ENCODE measurements at regions not wholly inside any gene's neighbourhood (a gene's known extent, or its start where the extent isn't known, plus 50 kb on each side); places are given as distances from the start of the nearest gene placed in this dataset.

DNA sequence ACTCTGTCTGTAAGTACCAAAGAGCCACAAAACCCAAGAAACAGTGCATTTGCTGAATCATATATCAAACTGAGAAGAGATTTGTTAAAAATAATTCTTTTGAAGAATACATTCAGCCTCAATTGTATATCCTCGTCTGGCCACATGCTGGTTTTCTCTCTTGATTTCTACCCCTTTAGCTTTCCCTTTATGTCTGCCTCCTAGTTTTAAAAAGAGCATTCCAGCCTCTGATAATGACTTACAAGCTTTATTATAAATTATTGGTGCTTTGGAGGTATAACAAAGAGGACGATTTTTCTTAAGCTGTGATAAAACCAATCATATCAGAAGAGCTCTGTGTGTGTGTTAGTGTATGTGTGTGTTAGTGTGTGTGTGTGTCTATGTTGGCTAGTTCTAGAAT, 70.4 kb upstream of the ROBO2 start:
- TF ChIP-seq, protein P1, sequence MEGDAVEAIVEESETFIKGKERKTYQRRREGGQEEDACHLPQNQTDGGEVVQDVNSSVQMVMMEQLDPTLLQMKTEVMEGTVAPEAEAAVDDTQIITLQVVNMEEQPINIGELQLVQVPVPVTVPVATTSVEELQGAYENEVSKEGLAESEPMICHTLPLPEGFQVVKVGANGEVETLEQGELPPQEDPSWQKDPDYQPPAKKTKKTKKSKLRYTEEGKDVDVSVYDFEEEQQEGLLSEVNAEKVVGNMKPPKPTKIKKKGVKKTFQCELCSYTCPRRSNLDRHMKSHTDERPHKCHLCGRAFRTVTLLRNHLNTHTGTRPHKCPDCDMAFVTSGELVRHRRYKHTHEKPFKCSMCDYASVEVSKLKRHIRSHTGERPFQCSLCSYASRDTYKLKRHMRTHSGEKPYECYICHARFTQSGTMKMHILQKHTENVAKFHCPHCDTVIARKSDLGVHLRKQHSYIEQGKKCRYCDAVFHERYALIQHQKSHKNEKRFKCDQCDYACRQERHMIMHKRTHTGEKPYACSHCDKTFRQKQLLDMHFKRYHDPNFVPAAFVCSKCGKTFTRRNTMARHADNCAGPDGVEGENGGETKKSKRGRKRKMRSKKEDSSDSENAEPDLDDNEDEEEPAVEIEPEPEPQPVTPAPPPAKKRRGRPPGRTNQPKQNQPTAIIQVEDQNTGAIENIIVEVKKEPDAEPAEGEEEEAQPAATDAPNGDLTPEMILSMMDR (IDR thresholded peaks at IDR 0.05; ENCODE audit: low read depth, low read length): no peak
- no peak for TF ChIP-seq EZH2phosphoT487 (IDR thresholded peaks at IDR 0.05; ENCODE audit: low read depth)

All from OCI-LY3 (cell line).